ENCODE measurements at regions not wholly inside any gene's neighbourhood (a gene's known extent, or its start where the extent isn't known, plus 50 kb on each side); places are given as distances from the start of the nearest gene placed in this dataset.

GRCh38 chr15:47918877-47919276 lies 201.6 kb downstream of the SEMA6D start:
- no peak overlapping the region for H3K27ac ChIP-seq
- ATAC-seq (no peak), DNase-seq (no peak)
- H3K36me3 ChIP-seq: no peaks in the 10 kb centered on the region
- no peaks in the 10 kb centered on the region for H3K4me1 ChIP-seq
- H3K9me3 ChIP-seq: no peaks in the 10 kb centered on the region
- H3K27me3 ChIP-seq: no peaks in the 10 kb centered on the region
- no peak for TF ChIP-seq CTCF (IDR thresholded peaks at IDR 0.05)
- intact Hi-C loops (cut with DNase I): no loop called here
- H3K4me3 ChIP-seq: no peak overlapping the region

- Histone ChIP-seq H3K36me3 (no peaks in the 10 kb centered on the region), H3K4me1 (no peaks in the 10 kb centered on the region), H3K9me3 (no peaks in the 10 kb centered on the region), H3K27ac (no peak overlapping the region), H3K4me3 (no peak overlapping the region), H3K27me3 (no peaks in the 10 kb centered on the region)
- no peak for DNase-seq
- intact Hi-C loops (cut with DNase I): no loop called here
- no peak for ATAC-seq
- no peak for TF ChIP-seq CTCF (IDR thresholded peaks at IDR 0.05)
Observed at GRCh38 chr15:47924381-47924780, 196.4 kb upstream of the SLC24A5 start.

GRCh38 chr15:47929138-47929803 lies 191.5 kb upstream of the SLC24A5 start:
- TF ChIP-seq CTCF (IDR thresholded peaks at IDR 0.05): no peak
- intact Hi-C loops (cut with DNase I): no loop called here
- Histone ChIP-seq H3K9me3 (no peaks in the 10 kb centered on the region), H3K27me3 (no peaks in the 10 kb centered on the region), H3K36me3 (no peaks in the 10 kb centered on the region), H3K27ac (no peak overlapping the region), H3K4me1 (no peaks in the 10 kb centered on the region), H3K4me3 (no peak overlapping the region)
- DNase-seq (no peak), ATAC-seq (no peak)

- H3K4me1 ChIP-seq: no peaks in the 10 kb centered on the region
- no peak for ATAC-seq
Observed at GRCh38 chr15:47932261-47932660, 188.5 kb upstream of the SLC24A5 start.

More at GRCh38 chr15:47932261-47932660, 188.5 kb upstream of the SLC24A5 start:
- no peak for TF ChIP-seq CTCF (IDR thresholded peaks at IDR 0.05)
- Histone ChIP-seq H3K36me3 (no peaks in the 10 kb centered on the region), H3K27ac (no peak overlapping the region), H3K27me3 (no peaks in the 10 kb centered on the region), H3K4me3 (no peak overlapping the region), H3K9me3 (no peaks in the 10 kb centered on the region)
- intact Hi-C loops (cut with DNase I): no loop called here
- DNase-seq: no peak
